Activated CD4-positive, CD25-positive, alpha-beta regulatory T cell treated with anti-CD3 and anti-CD28 coated beads, Interleukin-2, amount 50 U/mL, for 24 hours (primary cell): ENCODE measurements at regions not wholly inside any gene's neighbourhood (a gene's known extent, or its start where the extent isn't known, plus 50 kb on each side); places are given as distances from the start of the nearest gene placed in this dataset.

Source experiments
- ATAC-seq, 2 donors: fragments of 150-1000 bp; cut with Tn5 transposase; one replicate each; pipeline ENCODE4 v1.10.0; 2021; ENCODE audit warnings: mild to moderate bottlenecking in 1 of 2, moderate library complexity in 1 of 2

GRCh38 chr9:7388755-7389154 lies 410.8 kb downstream of the DMAC1 start:
- ATAC-seq, result no peak

GRCh38 chr9:7387840-7388239 lies 411.7 kb downstream of the DMAC1 start:
- ATAC-seq, result no peak

DNA sequence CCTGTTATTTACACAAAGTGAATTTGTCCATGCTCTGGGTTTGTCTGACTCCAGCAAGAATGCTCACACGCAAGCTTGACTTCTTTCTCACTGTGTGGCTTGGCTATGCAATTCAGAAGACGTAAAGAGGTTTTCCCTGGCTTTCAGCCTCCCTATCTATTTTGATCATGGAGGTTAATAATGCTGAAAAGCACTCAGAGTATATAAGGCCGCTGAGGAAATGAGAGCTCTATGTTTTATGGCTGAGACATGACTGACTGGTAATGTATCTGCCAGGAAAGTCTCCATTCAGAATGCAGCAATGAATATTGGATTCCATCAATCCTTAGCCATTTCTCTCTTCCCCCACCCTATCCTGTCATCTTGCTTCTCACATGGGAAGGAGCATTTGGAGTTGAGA lies 417.3 kb downstream of the DMAC1 start:
- ATAC-seq, result no peak

DNA sequence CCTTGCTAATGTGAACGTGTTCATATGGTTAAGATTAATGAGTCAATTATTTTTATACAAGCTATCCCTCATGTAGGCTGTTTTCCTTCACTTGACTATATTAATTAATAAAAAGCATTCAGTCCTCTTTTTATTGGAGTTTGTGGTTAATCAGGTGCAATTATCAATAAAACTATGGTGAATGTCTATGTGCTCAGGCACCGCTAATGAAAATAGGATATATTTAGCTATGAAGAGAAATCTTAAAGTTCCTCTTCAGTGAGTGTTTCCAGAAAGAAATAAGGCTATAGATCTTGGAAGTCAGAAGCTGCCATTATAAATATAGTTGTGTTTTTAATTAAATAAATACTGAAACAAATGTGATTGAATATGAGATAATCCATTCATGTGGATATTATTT lies 422.1 kb downstream of the DMAC1 start:
- ATAC-seq, result no peak

GRCh38 chr9:7376833-7377232 lies 422.7 kb downstream of the DMAC1 start:
- no peak for ATAC-seq

- no peak for ATAC-seq
These were observed 423.4 kb downstream of the DMAC1 start for GRCh38 chr9:7376213-7376612.

DNA sequence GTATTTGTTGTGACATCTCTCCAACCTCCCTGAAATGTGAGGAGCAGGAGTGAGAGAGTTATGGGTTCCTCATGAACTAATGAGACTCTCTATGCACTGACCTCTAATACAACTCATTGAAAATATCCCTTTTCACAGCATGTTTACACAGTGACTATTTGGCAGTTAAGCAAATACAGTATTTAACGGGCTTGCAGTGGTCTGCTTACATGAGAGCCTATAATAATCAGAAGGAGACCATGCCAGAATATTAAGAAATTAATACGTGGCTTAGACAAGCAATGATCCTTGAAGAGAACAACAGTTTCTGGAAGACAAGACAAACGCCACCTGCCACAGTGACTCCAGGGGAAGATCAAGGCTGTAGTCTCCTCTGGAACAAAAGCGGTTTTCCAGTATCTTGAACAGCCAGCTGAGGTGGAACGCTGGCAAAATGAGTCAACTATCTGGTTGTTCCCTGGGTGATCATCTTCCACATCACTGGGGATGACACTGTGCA lies 424.5 kb downstream of the DMAC1 start:
- no peak for ATAC-seq

- no peak for ATAC-seq
These were observed 428.6 kb downstream of the DMAC1 start for GRCh38 chr9:7370988-7371387.

DNA sequence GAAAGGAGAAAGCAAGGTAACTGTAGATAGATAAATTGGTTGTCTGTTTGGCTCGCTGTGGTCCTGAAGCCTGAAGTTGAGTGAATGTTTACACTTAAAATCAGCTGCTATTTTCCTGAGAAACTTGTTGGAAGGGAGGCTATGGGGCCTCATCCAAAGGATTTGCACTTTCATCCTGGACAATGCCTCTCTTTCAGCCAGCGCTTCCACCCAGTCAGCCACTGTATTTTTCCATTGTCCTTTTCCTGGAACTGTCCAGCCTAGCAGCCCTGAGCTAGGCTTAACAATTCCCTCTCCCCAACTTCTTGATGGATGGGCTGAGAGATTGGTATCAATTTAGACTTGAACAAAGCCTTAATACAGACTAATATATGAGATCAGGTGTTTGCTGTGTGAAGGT lies 429.2 kb downstream of the DMAC1 start:
- no peak for ATAC-seq

GRCh38 chr9:7369384-7369821 lies 430.2 kb downstream of the DMAC1 start:
- ATAC-seq, result no peak

DNA sequence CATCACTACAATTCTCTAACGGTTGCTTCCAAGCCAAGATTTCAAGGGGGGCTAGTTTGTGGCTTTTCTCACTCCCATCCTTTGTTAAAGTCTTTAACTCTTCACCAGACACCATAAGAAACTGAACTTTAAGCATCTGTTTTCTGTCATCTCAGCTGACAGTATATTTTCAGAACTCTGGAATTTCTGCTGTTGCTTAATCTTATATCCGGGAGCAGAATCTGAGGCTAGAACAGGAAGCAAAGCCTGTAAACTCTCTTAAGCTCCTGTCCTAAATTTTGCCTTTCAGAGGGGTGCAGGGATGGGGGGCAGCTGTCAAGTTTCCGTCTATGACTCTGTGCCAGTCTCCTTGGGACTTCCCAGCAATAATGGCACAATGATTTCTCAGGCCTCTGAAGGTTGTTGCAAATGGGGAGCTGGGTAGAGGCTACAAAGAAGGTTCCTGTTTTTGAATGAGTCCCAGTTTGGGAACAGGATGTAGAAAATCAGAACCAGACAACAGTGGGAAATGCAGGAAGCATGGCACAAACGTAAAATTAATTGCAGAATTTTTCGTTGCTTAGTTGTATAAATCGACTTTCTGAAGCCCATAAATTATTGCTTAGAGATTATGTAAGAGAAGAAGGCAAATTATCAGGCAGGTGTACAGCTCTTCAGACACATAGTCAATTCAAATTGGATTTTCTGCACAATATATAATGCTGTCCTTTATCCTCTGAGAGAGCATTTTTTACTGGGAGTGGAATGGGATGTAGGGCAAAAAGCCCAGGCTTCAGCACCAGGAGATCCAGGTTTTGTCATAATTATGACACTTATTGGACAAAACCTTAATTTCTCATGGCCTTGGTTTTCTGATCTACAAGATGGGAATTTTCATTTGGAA lies 430.9 kb downstream of the DMAC1 start:
- ATAC-seq, result no peak

DNA sequence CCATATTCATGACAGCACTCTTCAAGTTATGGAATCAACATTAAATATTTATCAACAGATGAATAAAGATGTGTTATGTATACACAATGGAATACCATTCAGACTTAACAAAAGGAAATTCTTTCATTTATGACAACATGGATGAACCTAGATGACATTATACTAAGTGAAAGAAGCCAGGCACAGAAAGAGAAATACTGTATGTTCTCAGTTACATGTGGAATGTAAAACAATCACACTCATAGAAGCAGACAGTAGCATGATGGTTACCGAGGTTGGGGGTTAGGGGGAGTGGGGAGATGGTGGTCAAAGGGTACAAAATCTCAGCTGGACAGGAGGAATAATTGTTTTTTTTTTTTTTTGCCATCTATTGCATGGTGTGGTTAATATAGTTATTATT lies 431.9 kb downstream of the DMAC1 start:
- no peak for ATAC-seq

DNA sequence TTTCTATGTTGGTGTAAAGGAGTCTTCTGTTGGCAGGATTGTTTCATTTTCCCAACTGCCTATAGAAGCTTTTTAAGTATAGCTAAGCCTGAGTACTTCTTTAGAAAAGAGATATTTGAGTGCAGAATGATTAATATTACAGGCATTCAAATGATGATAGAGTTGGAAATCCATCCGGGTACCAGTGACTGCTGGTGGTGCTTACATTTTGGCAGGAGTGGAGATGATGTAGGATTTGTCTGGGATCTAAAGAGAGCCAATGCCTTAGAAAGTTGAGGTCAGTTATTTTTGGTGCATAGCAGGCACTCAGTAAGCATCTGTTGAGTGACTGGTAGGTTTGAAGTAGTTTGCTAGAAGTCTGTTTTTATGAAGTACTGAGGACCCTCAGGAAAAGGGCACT lies 433.5 kb downstream of the DMAC1 start:
- ATAC-seq, result no peak

DNA sequence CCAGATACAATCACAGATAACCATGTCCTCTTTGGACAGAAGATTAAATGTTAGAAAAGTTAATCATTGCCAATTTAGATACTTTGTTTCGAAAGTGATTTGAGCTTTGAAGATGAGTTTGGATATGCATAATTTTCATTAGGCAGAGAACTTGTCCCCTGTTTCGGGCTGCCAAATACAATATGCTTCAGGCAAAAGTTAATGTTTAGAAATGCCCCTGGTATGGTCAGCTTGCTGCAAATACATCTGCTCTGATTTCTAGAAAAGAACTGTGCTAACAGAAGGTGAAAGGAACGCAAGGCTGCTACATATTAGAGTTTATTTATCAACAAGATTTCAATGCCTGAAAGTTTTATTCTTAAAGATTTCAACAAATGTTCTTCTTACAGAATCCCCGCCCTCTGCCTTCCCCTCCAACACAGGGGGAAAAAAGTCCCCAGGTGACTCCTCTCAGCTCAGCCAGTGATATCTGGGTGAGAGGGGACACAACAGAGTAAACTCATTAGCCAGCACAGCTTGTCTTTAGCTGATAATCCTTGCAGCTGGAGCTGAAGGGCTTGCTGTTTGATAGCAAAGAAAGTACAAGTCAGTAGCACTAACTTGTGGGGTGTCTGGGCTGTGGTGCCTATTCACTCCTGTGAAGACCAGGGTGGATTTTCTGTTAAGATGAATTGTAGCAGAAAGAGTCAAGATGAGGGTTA lies 435.7 kb downstream of the DMAC1 start:
- ATAC-seq, result no peak

DNA sequence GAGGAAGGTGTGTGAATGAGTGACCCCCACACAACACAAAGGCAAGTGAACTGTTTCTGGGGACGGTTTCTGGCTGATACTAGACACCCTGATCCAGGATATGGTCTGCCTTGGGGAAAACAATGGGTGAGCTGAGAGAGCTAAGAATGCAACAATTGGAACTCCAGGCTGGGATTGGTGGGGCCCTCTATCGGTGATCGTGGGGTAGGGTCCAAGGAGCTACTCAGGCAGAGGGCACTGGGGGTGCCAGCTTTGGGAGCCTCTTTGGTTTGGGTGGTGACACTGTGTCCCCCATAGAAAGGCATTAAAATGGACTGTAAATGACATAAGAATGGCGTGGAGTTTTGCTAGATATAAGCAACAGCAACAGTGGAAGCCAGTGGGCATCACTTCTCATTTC lies 439.1 kb downstream of the DMAC1 start:
- no peak for ATAC-seq

GRCh38 chr9:7358876-7359275 lies 440.7 kb downstream of the DMAC1 start:
- ATAC-seq, result no peak

DNA sequence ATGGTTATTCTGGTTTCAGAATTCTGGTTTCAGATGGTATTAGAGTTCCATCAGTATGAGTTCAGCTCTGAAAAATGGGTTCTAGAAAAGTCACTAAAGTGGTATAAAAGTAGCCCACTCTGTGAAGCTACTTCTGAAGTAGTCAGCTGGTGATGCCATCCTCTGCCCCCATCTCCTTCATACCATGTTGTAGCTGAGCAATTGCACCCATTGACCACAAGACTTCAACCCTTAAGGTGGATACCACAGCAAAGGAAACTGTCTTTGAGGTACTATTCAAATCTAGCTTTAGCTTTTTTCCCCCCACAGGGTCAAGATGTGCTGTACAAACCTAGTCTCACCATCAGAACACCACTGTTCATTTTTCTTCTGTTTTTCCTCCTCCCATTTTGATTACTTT lies 444.9 kb downstream of the DMAC1 start:
- no peak for ATAC-seq

GRCh38 chr9:7348692-7349091 lies 450.9 kb downstream of the DMAC1 start:
- ATAC-seq, result no peak

DNA sequence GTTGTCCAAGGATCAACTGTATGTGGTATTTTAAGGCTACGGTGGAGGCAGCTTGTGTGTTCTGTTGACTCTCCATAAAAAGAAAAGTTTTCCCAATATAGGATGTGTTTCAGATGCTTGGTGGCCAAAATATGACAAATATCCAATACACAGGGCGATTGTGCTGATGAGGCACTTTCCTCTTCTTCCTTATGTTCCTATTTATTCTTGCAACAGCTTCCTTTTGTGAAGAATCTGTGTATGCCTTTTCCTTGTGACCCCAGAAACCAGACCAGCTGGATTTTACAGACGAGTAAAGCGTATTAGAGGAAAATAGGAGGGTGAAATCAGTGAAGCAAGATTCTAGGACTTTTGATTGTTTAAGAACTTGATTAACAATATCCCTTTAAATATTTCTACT lies 452.0 kb downstream of the DMAC1 start:
- ATAC-seq, result no peak

DNA sequence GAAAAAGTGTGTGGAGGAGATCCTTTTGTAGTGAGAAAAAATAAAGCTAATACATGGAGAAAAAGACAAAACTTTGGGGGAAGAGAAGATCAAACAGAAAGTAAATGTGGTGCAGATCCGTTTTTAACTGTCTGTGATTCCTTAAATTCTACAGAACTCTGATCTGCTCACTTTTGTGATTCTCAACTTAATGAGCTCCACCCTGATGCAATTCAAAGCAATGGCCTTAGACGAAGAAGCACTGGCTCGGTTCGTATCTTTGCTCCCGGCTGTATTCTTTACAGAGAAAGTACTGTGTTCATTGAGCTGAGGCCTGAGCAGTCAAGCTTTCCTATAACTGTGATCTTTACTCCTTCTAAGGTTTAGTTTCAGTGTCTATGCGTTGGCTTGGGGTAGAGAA lies 453.4 kb downstream of the DMAC1 start:
- no peak for ATAC-seq

DNA sequence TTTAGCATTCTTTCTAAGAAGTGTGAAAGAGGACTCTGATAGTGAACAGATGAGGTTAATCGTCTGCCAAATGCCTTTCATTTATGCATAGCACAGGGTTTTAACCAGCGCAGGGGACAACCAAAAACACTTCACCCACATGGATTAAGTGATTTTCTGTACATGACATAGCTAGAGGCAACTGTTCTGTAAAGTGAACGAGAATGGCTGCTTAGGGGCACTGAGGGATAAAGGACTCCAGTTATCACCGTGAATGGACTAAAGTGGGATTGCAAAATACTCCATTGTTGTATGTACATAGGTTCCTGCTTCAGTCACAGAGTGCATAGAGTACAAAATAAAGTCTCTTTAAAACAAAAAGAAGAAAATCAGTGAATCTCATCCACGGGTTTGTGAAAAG lies 456.8 kb downstream of the DMAC1 start:
- no peak for ATAC-seq

GRCh38 chr9:7342229-7342628 lies 457.3 kb downstream of the DMAC1 start:
- ATAC-seq, result no peak

DNA sequence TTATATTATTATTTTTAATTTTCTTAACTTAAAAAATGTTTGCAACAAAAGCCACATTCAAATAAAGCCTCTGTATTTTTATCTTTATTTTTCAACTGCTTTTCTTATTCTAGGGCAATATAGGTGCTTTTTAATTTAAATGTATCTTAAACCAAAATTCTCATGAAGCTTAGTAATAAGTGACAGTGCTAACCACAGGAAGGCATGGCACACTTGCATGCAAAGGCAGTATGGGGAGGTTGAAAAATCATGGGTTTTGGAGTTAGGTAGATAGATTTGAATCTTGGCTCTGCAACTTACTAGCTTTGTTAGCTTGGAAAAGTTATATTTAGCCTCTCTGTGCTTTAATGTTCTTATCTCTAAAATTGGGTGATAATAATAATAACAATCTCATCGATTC lies 458.0 kb downstream of the DMAC1 start:
- ATAC-seq, result no peak

DNA sequence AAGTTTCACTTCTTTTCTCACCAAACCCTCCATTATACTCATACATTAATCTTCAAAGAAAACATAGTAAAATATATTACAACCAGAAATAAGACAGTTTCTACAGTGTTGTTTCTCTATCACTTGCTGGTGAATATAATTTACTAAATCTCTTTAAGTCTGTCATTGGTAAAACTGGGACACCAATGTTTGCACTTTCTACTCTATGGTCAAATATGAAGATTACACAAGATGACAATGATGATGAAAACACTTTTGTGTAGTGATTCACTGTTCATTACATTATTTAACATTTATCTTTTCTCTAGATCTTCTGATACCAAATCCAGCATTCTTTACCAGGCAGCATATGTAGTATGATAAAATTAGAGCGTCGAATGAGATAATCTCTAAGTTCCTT lies 459.1 kb downstream of the DMAC1 start:
- no peak for ATAC-seq
